IMR-90 (cell line): ENCODE measurements at regions not wholly inside any gene's neighbourhood (a gene's known extent, or its start where the extent isn't known, plus 50 kb on each side); places are given as distances from the start of the nearest gene placed in this dataset.

Experiments
- ATAC-seq: fragments of 200-7000 bp; cut with Tn5 transposase; 2 replicates; pipeline ENCODE4 v1.9.1; 2020; ENCODE audit warnings: low read depth, mild to moderate bottlenecking, moderate library complexity
- BruUV-seq: library from RNA; stranded (reverse); fragments of 400-500 nt; replicated peaks from 2 replicates; lab custom pipeline; 2021; lab: Mats Ljungman, UMichigan
- CTCF ChIA-PET: fragments of 300-600 bp; formaldehyde crosslinking; extraction: SDS; loops from one replicate; lab custom pipeline; 2021; ENCODE audit warnings: antibody characterized with exemption; lab: Yijun Ruan, JAX
- POLR2A ChIA-PET: fragments of 300-600 bp; sonication (Branson Sonifier 250); formaldehyde crosslinking; loops from one replicate; lab custom pipeline; 2022; ENCODE audit warnings: antibody characterized with exemption; ENCODE audit not compliant: unreplicated experiment; lab: Charles Lee
- DNase-seq: peaks from one replicate; pipeline ENCODE4 v3.0.0; 2013
- H2AFZ ChIP-seq: replicated peaks from 2 replicates; pipeline ENCODE3; 2013; ENCODE audit warnings: low read length, mild to moderate bottlenecking; ENCODE audit not compliant: poor library complexity
- H2AK5ac ChIP-seq: 2 replicates; pipeline ENCODE4 v1.6.1; 2013; ENCODE audit warnings: low read depth, low read length, inconsistent platforms
- H2AK9ac ChIP-seq: replicated peaks from 2 replicates; pipeline ENCODE3; 2013; ENCODE audit warnings: mild to moderate bottlenecking, low read depth, low read length, moderate library complexity; ENCODE audit not compliant: poor library complexity
- H2BK120ac ChIP-seq: 2 replicates; pipeline ENCODE4 v1.6.1; 2013; ENCODE audit warnings: low read depth, low read length, inconsistent platforms
- H2BK15ac ChIP-seq: 3 replicates; pipeline ENCODE4 v1.6.1; 2013; ENCODE audit warnings: low read depth, low read length, inconsistent platforms
- H2BK20ac ChIP-seq: 2 replicates; pipeline ENCODE4 v1.6.1; 2013; ENCODE audit warnings: low read depth, mild to moderate bottlenecking, inconsistent platforms, low read length, moderate library complexity
- H2BK5ac ChIP-seq: 2 replicates; pipeline ENCODE4 v1.6.1; 2013; ENCODE audit warnings: mild to moderate bottlenecking, low read depth, low read length, inconsistent platforms; ENCODE audit not compliant: poor library complexity, severe bottlenecking
- H3K14ac ChIP-seq: replicated peaks from 2 replicates; pipeline ENCODE4 v1.6.1; 2013; ENCODE audit warnings: low read depth, low read length, inconsistent platforms
- H3K18ac ChIP-seq: 2 replicates; pipeline ENCODE4 v1.6.1; 2013; ENCODE audit warnings: low read depth, low read length, control low read depth
- H3K23ac ChIP-seq: 2 replicates; pipeline ENCODE4 v1.6.1; 2013; ENCODE audit warnings: low read depth, low read length, inconsistent platforms
- H3K27ac ChIP-seq: 2 replicates; pipeline ENCODE4 v1.5.1; 2013; ENCODE audit warnings: mild to moderate bottlenecking, control low read depth, low read length; ENCODE audit not compliant: insufficient read depth
- H3K27me3 ChIP-seq: 2 replicates; pipeline ENCODE4 v1.6.1; 2013; ENCODE audit warnings: low read length; ENCODE audit not compliant: control insufficient read depth, insufficient read depth
- H3K36me3 ChIP-seq: 2 replicates; pipeline ENCODE4 v1.6.1; 2013; ENCODE audit warnings: low read length, mixed read lengths; ENCODE audit not compliant: control insufficient read depth, insufficient read depth
- H3K4ac ChIP-seq: 2 replicates; pipeline ENCODE4 v1.6.1; 2013; ENCODE audit warnings: low read depth, low read length, inconsistent platforms
- H3K4me1 ChIP-seq: 2 replicates; pipeline ENCODE4 v1.6.1; 2013; ENCODE audit warnings: low read length, mixed read lengths; ENCODE audit not compliant: control insufficient read depth, insufficient read depth
- H3K4me2 ChIP-seq: 2 replicates; pipeline ENCODE4 v1.6.1; 2013; ENCODE audit warnings: low read depth, mild to moderate bottlenecking, control low read depth, low read length, moderate library complexity
- H3K4me3 ChIP-seq: 2 replicates; pipeline ENCODE4 v1.5.1; 2013; ENCODE audit warnings: low read depth, mild to moderate bottlenecking, control low read depth, low read length, moderate library complexity; ENCODE audit not compliant: insufficient read depth
- H3K56ac ChIP-seq: 2 replicates; pipeline ENCODE4 v1.6.1; 2013; ENCODE audit warnings: low read length, inconsistent platforms; ENCODE audit not compliant: insufficient read depth; ENCODE audit errors: extremely low read depth
- H3K79me1 ChIP-seq, 2 experiments: 2 replicates each; pipeline ENCODE4 v1.6.1; 2013; ENCODE audit warnings: low read length in 2 of 2, inconsistent platforms in 1 of 2, low read depth in 1 of 2
- H3K9ac ChIP-seq: 2 replicates; pipeline ENCODE4 v1.6.1; 2013; ENCODE audit warnings: low read depth, low read length, control low read depth
- H3K9me1 ChIP-seq: 2 replicates; pipeline ENCODE4 v1.6.1; 2013; ENCODE audit warnings: low read length, inconsistent platforms; ENCODE audit not compliant: insufficient read depth
- H3K9me3 ChIP-seq: 2 replicates; pipeline ENCODE4 v1.6.1; 2013; ENCODE audit warnings: low read length; ENCODE audit not compliant: control insufficient read depth, insufficient read depth
- H4K20me1 ChIP-seq: 2 replicates; pipeline ENCODE4 v1.6.1; 2013; ENCODE audit warnings: low read length, inconsistent platforms; ENCODE audit not compliant: insufficient read depth
- H4K5ac ChIP-seq: 2 replicates; pipeline ENCODE4 v1.6.1; 2013; ENCODE audit warnings: mild to moderate bottlenecking, low read depth, low read length, control low read depth
- H4K8ac ChIP-seq, 2 experiments: 2 replicates each; pipeline ENCODE4 v1.6.1; 2013; ENCODE audit warnings: low read depth in 2 of 2, low read length in 2 of 2, control low read depth in 1 of 2, inconsistent platforms in 1 of 2
- H4K91ac ChIP-seq: 2 replicates; pipeline ENCODE4 v1.6.1; 2013; ENCODE audit warnings: low read depth, low read length, inconsistent platforms; ENCODE audit not compliant: insufficient read depth
- CHD1 ChIP-seq: IDR thresholded peaks from 2 replicates; pipeline ENCODE4 v1.6.1; 2012; ENCODE audit warnings: low read depth, low read length, improper control_type of control experiment
- ELK1 ChIP-seq: fragments of 150-350 bp; IDR thresholded peaks from 2 replicates; pipeline ENCODE4 v1.6.1; 2016; ENCODE audit warnings: low read depth, mild to moderate bottlenecking, low read length, moderate library complexity, borderline replicate concordance
- WGBS, 2 experiments: methylation state at CpG; one replicate each; pipeline versions ENCODE4 v1.1.5 to v1.1.7; 2013; ENCODE audit warnings: missing lambda C conversion rate in 2 of 2; ENCODE audit not compliant: insufficient read length in 1 of 2; ENCODE audit errors: extremely low coverage in 2 of 2; 5-methylcytosine and 5-hydroxymethylcytosine counted together
- dilution Hi-C: fragments of 300-500 bp; cut with HindIII; formaldehyde crosslinking; loops from one replicate; pipeline ENCODE4 v1.14.3; 2018; ENCODE audit warnings: low sequenced_read_pairs; ENCODE audit not compliant: unreplicated experiment
- in situ Hi-C: fragments of 300-500 bp; cut with MboI; formaldehyde crosslinking; loops from 3 replicates; pipeline ENCODE4 v1.14.3; 2019; ENCODE audit warnings: low sequenced_read_pairs, inconsistent platforms, mixed read lengths
- intact Hi-C: fragments of 100-400 bp; cut with micrococcal nuclease; formaldehyde crosslinking; loops from 2 replicates; pipeline ENCODE4 v1.10.0; 2022

- no peaks in the 10 kb centered on the region for H3K27me3 ChIP-seq
- H4K91ac ChIP-seq = no peak overlapping the region
- H3K9me3 ChIP-seq = no peaks in the 10 kb centered on the region
- H2AK5ac ChIP-seq = 0 out of 2 replicates have a peak overlapping the region, but pooled peaks have one; percentile 33
- no peaks in the 10 kb centered on the region for H3K9me1 ChIP-seq
- no peak overlapping the region for H2BK15ac ChIP-seq
- no peaks in the 10 kb centered on the region for H4K20me1 ChIP-seq
- H3K14ac ChIP-seq = no peak overlapping the region
- no peak overlapping the region for H4K5ac ChIP-seq
- no peak overlapping the region for H3K23ac ChIP-seq
- WGBS, 2 experiments = 80% methylated on average over 1 of the region's 2 CpGs; no CpG with 5 or more reads in 1 of the 2 experiments
- CTCF ChIA-PET = no interaction called here
- ATAC-seq (no peak), DNase-seq (no peak)
- H2BK120ac ChIP-seq = no peak overlapping the region
- no peak overlapping the region for H2BK5ac ChIP-seq
- no TSS peak for BruUV-seq
- in situ Hi-C loops = no loop called here
- no peaks in the 10 kb centered on the region for H3K79me1 ChIP-seq
- POLR2A ChIA-PET = no interaction called here
- H2AK9ac ChIP-seq = no peak overlapping the region
- no peak overlapping the region for H3K56ac ChIP-seq
- no peak overlapping the region for H3K4me3 ChIP-seq
- no peak overlapping the region for H2BK20ac ChIP-seq
- H3K18ac ChIP-seq = no peak overlapping the region
- H3K36me3 ChIP-seq = no peaks in the 10 kb centered on the region
- TF ChIP-seq ELK1 (no peak), CHD1 (no peak)
- dilution Hi-C loops = no loop called here
- H3K4me2 ChIP-seq = no peak overlapping the region
- intact Hi-C loops = no loop called here
- no peak overlapping the region for H2AFZ ChIP-seq
- no peak overlapping the region for H4K8ac ChIP-seq
- H3K9ac ChIP-seq = no peak overlapping the region
- H3K4ac ChIP-seq = no peak overlapping the region
- no peaks in the 10 kb centered on the region for H3K4me1 ChIP-seq
- no peak overlapping the region for H3K27ac ChIP-seq
These were observed 197.4 kb downstream of the AHR start for GRCh38 chr7:17495655-17496394.
